ENCODE measurements at regions not wholly inside any gene's neighbourhood (a gene's known extent, or its start where the extent isn't known, plus 50 kb on each side); places are given as distances from the start of the nearest gene placed in this dataset.

- Histone ChIP-seq H3K9me3 (ENCODE audit: control insufficient read depth, low read length) (peaks cover 13% of the 10 kb centered on the region), H3K23ac (ENCODE audit: low read length in 2 of 2) (no peak overlapping the region), H2BK5ac (ENCODE audit: low read depth, low read length, poor library complexity, severe bottlenecking) (no peak overlapping the region), H3K36me3 (ENCODE audit: control insufficient read depth in 1 of 2, insufficient read depth in 2 of 2, low read depth in 1 of 2, low read length in 2 of 2) (no peaks in the 10 kb centered on the region), H3K4me1 (ENCODE audit: control insufficient read depth, insufficient read depth, low read depth, low read length) (no peaks in the 10 kb centered on the region), H4K91ac (ENCODE audit: low read length) (no peak overlapping the region), H3K9ac (ENCODE audit: low read length) (no peak overlapping the region), H3K79me1 (replicated peaks; ENCODE audit: low read length, poor library complexity, severe bottlenecking) (no peaks in the 10 kb centered on the region), H4K8ac (ENCODE audit: low read length) (no peak overlapping the region), H2BK15ac (ENCODE audit: low read depth, poor library complexity, severe bottlenecking) (no peak overlapping the region), H3K27ac (ENCODE audit: low read length, poor library complexity, severe bottlenecking) (no peak overlapping the region), H3K27me3 (ENCODE audit: control insufficient read depth in 1 of 2, insufficient read depth in 1 of 2, low read length in 2 of 2) (no peaks in the 10 kb centered on the region), H3K18ac (ENCODE audit: low read depth in 1 of 2, low read length in 2 of 2) (no peak overlapping the region), H2AK5ac (ENCODE audit: low read length, severe bottlenecking) (no peak overlapping the region), H2BK12ac (ENCODE audit: low read length in 2 of 2) (no peak overlapping the region), H3K4me3 (ENCODE audit: insufficient read depth in 1 of 2, low read depth in 1 of 2, low read length in 2 of 2) (no peak overlapping the region), H2AFZ (ENCODE audit: low read depth, low read length) (no peak overlapping the region), H3K14ac (ENCODE audit: low read length in 2 of 2) (no peak overlapping the region), H3K4me2 (ENCODE audit: low read length, poor library complexity, severe bottlenecking) (no peak overlapping the region), H2BK120ac (ENCODE audit: low read depth, low read length) (no peak overlapping the region), H3K4ac (ENCODE audit: low read depth in 1 of 2, low read length in 2 of 2) (no peak overlapping the region)
- no peak for DNase-seq
- WGBS = 88% methylated on average over 4 of the region's 4 CpGs
These were observed 386.2 kb downstream of the MEIS1 start for GRCh38 chr2:66821168-66821567.

DNA sequence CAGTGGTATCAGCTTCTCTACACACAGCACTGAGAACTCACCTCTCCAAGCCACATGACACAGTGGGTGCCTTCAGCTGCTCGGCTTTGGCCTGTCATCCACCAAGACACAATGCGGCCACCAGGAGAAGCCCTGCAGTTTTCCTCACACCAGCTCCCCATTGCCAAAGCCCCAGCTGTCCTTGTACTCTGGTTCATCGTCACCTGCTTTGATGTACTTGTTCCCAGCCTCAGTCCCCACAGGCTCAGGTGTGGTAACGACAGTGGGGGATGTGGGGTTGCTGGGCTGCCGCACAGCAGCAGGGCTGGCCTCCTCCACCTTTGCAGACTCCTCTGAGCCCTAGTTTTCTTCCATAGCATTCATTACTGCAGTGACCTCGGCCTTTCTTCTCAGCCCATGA lies 387.3 kb downstream of the MEIS1 start:
- Histone ChIP-seq H3K79me1 (replicated peaks; ENCODE audit: low read length, poor library complexity, severe bottlenecking) (no peaks in the 10 kb centered on the region), H3K9ac (ENCODE audit: low read length) (no peak overlapping the region), H3K4me2 (ENCODE audit: low read length, poor library complexity, severe bottlenecking) (no peak overlapping the region), H3K23ac (ENCODE audit: low read length in 2 of 2) (no peak overlapping the region), H4K91ac (ENCODE audit: low read length) (no peak overlapping the region), H3K4me1 (ENCODE audit: control insufficient read depth, insufficient read depth, low read depth, low read length) (no peaks in the 10 kb centered on the region), H3K27me3 (ENCODE audit: control insufficient read depth in 1 of 2, insufficient read depth in 1 of 2, low read length in 2 of 2) (no peaks in the 10 kb centered on the region), H2BK120ac (ENCODE audit: low read depth, low read length) (no peak overlapping the region), H2AFZ (ENCODE audit: low read depth, low read length) (no peak overlapping the region), H2BK12ac (ENCODE audit: low read length in 2 of 2) (no peak overlapping the region), H2BK15ac (ENCODE audit: low read depth, poor library complexity, severe bottlenecking) (no peak overlapping the region), H3K36me3 (ENCODE audit: control insufficient read depth in 1 of 2, insufficient read depth in 2 of 2, low read depth in 1 of 2, low read length in 2 of 2) (no peaks in the 10 kb centered on the region), H3K9me3 (ENCODE audit: control insufficient read depth, low read length) (peaks cover 13% of the 10 kb centered on the region), H3K4me3 (ENCODE audit: insufficient read depth in 1 of 2, low read depth in 1 of 2, low read length in 2 of 2) (no peak overlapping the region), H3K4ac (ENCODE audit: low read depth in 1 of 2, low read length in 2 of 2) (no peak overlapping the region), H2AK5ac (ENCODE audit: low read length, severe bottlenecking) (no peak overlapping the region), H3K14ac (ENCODE audit: low read length in 2 of 2) (no peak overlapping the region), H3K18ac (ENCODE audit: low read depth in 1 of 2, low read length in 2 of 2) (peak overlapping the region in 1 of 2 experiments; percentile 5), H3K27ac (ENCODE audit: low read length, poor library complexity, severe bottlenecking) (no peak overlapping the region), H4K8ac (ENCODE audit: low read length) (no peak overlapping the region), H2BK5ac (ENCODE audit: low read depth, low read length, poor library complexity, severe bottlenecking) (no peak overlapping the region)
- no peak for DNase-seq
- WGBS = 92% methylated on average over 6 of the region's 6 CpGs

DNA sequence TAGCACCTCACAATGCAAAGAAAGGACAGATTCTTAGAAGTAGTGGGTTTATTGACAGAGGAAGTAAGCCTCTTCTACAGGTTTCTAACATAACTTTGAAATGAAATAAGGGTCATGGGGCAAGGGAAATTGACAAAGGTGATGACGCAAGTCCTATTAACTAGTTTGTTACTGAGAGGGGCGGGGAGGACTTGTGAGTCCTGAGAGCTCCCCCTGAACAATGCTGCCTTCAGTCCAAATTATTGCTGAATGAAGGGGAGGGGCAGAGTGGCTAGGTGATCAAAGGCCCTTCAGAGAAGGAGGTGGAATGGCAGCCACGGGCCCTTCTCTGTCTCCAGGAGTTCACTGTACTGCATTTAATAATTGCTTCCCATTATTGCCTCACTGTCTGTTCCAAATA lies 390.0 kb downstream of the MEIS1 start:
- H3K4ac ChIP-seq (ENCODE audit: low read depth in 1 of 2, low read length in 2 of 2) = no peak overlapping the region
- 95% methylated on average over 2 of the region's 3 CpGs for WGBS
- no peak overlapping the region for H3K14ac ChIP-seq (ENCODE audit: low read length in 2 of 2)
- no peaks in the 10 kb centered on the region for H3K9me3 ChIP-seq (ENCODE audit: control insufficient read depth, low read length)
- no peak for DNase-seq
- no peaks in the 10 kb centered on the region for H3K27me3 ChIP-seq (ENCODE audit: control insufficient read depth in 1 of 2, insufficient read depth in 1 of 2, low read length in 2 of 2)
- H3K4me3 ChIP-seq (ENCODE audit: insufficient read depth in 1 of 2, low read depth in 1 of 2, low read length in 2 of 2) = no peak overlapping the region
- H3K27ac ChIP-seq (ENCODE audit: low read length, poor library complexity, severe bottlenecking) = no peak overlapping the region
- H3K9ac ChIP-seq (ENCODE audit: low read length) = no peak overlapping the region
- no peak overlapping the region for H2BK15ac ChIP-seq (ENCODE audit: low read depth, poor library complexity, severe bottlenecking)
- H2BK5ac ChIP-seq (ENCODE audit: low read depth, low read length, poor library complexity, severe bottlenecking) = no peak overlapping the region
- H3K23ac ChIP-seq (ENCODE audit: low read length in 2 of 2) = no peak overlapping the region
- H2BK120ac ChIP-seq (ENCODE audit: low read depth, low read length) = no peak overlapping the region
- no peaks in the 10 kb centered on the region for H3K4me1 ChIP-seq (ENCODE audit: control insufficient read depth, insufficient read depth, low read depth, low read length)
- no peak overlapping the region for H2BK12ac ChIP-seq (ENCODE audit: low read length in 2 of 2)
- no peak overlapping the region for H4K8ac ChIP-seq (ENCODE audit: low read length)
- no peak overlapping the region for H3K18ac ChIP-seq (ENCODE audit: low read depth in 1 of 2, low read length in 2 of 2)
- no peak overlapping the region for H2AFZ ChIP-seq (ENCODE audit: low read depth, low read length)
- H2AK5ac ChIP-seq (ENCODE audit: low read length, severe bottlenecking) = no peak overlapping the region
- H4K91ac ChIP-seq (ENCODE audit: low read length) = no peak overlapping the region
- H3K4me2 ChIP-seq (ENCODE audit: low read length, poor library complexity, severe bottlenecking) = no peak overlapping the region
- no peaks in the 10 kb centered on the region for H3K36me3 ChIP-seq (ENCODE audit: control insufficient read depth in 1 of 2, insufficient read depth in 2 of 2, low read depth in 1 of 2, low read length in 2 of 2)
- H3K79me1 ChIP-seq (replicated peaks; ENCODE audit: low read length, poor library complexity, severe bottlenecking) = no peaks in the 10 kb centered on the region

DNA sequence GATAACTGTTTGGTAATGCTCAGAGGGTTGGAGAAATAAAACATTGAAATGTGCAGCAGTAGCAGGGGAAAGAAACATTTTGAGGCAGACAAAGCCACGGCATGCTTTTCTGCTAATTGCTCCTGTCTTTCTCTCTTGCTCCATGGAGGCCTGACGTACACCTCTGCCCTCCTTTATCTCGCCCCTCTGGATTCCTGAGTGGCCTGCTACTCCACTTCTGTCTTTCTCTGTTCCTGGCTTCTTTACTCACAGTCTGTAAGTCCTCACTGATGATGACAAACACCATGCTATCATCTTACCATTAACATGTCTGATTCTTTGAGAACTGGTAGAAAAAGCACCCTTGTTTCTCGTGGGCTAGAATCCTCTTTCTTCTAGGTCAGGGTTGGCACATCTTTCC lies 392.9 kb downstream of the MEIS1 start:
- no peaks in the 10 kb centered on the region for H3K4me1 ChIP-seq (ENCODE audit: control insufficient read depth, insufficient read depth, low read depth, low read length)
- H3K27ac ChIP-seq (ENCODE audit: low read length, poor library complexity, severe bottlenecking) = no peak overlapping the region
- H4K91ac ChIP-seq (ENCODE audit: low read length) = no peak overlapping the region
- H3K23ac ChIP-seq (ENCODE audit: low read length in 2 of 2) = no peak overlapping the region
- no peak overlapping the region for H2BK12ac ChIP-seq (ENCODE audit: low read length in 2 of 2)
- H3K4me2 ChIP-seq (ENCODE audit: low read length, poor library complexity, severe bottlenecking) = no peak overlapping the region
- whole genome bisulfite sequencing = 61% methylated on average over 4 of the region's 4 CpGs
- no peak overlapping the region for H3K4ac ChIP-seq (ENCODE audit: low read depth in 1 of 2, low read length in 2 of 2)
- H3K18ac ChIP-seq (ENCODE audit: low read depth in 1 of 2, low read length in 2 of 2) = no peak overlapping the region
- no peaks in the 10 kb centered on the region for H3K36me3 ChIP-seq (ENCODE audit: control insufficient read depth in 1 of 2, insufficient read depth in 2 of 2, low read depth in 1 of 2, low read length in 2 of 2)
- H3K9ac ChIP-seq (ENCODE audit: low read length) = no peak overlapping the region
- no peak overlapping the region for H2AK5ac ChIP-seq (ENCODE audit: low read length, severe bottlenecking)
- no peak for DNase-seq
- H2BK5ac ChIP-seq (ENCODE audit: low read depth, low read length, poor library complexity, severe bottlenecking) = no peak overlapping the region
- H4K8ac ChIP-seq (ENCODE audit: low read length) = no peak overlapping the region
- no peak overlapping the region for H3K14ac ChIP-seq (ENCODE audit: low read length in 2 of 2)
- H2BK120ac ChIP-seq (ENCODE audit: low read depth, low read length) = no peak overlapping the region
- H3K9me3 ChIP-seq (ENCODE audit: control insufficient read depth, low read length) = no peaks in the 10 kb centered on the region
- H3K79me1 ChIP-seq (replicated peaks; ENCODE audit: low read length, poor library complexity, severe bottlenecking) = no peaks in the 10 kb centered on the region
- no peaks in the 10 kb centered on the region for H3K27me3 ChIP-seq (ENCODE audit: control insufficient read depth in 1 of 2, insufficient read depth in 1 of 2, low read length in 2 of 2)
- H2BK15ac ChIP-seq (ENCODE audit: low read depth, poor library complexity, severe bottlenecking) = no peak overlapping the region
- H3K4me3 ChIP-seq (ENCODE audit: insufficient read depth in 1 of 2, low read depth in 1 of 2, low read length in 2 of 2) = no peak overlapping the region
- no peak overlapping the region for H2AFZ ChIP-seq (ENCODE audit: low read depth, low read length)

Measured in mesenchymal stem cell (in vitro differentiated cells and primary cell).